Upper lobe of right lung (tissue), 1 donor: ENCODE measurements at regions not wholly inside any gene's neighbourhood (a gene's known extent, or its start where the extent isn't known, plus 50 kb on each side); places are given as distances from the start of the nearest gene placed in this dataset.

ENCODE experiments used
- ATAC-seq: fragments of 200-7000 bp; cut with Tn5 transposase; one replicate; pipeline ENCODE4 v1.9.1; 2020; ENCODE audit warnings: mild to moderate bottlenecking, moderate library complexity
- DNase-seq: peaks from one replicate; pipeline ENCODE4 v3.0.0-alpha.2; 2020
- H3K27ac ChIP-seq: fragments of 200-600 bp; one replicate; pipeline ENCODE4 v1.8.0; 2022
- H3K27me3 ChIP-seq: fragments of 200-600 bp; one replicate; pipeline ENCODE4 v1.8.0; 2022; ENCODE audit warnings: mild to moderate bottlenecking
- H3K36me3 ChIP-seq: fragments of 200-600 bp; one replicate; pipeline ENCODE4 v1.8.0; 2022
- H3K4me1 ChIP-seq: fragments of 200-600 bp; one replicate; pipeline ENCODE4 v1.8.0; 2022
- H3K4me3 ChIP-seq: fragments of 200-600 bp; one replicate; pipeline ENCODE4 v1.8.0; 2022; ENCODE audit warnings: mild to moderate bottlenecking
- H3K9me3 ChIP-seq: fragments of 200-600 bp; one replicate; pipeline ENCODE4 v1.8.0; 2022
- intact Hi-C: fragments of 100-400 bp; cut with DNase I; formaldehyde crosslinking; loops from one replicate; pipeline ENCODE4 v1.11.0; 2022
- TF ChIP-seq, protein P1 (sequence below): fragments of 200-600 bp; IDR thresholded peaks from one replicate; pipeline ENCODE4 v1.8.0; 2022; ENCODE audit warnings: antibody characterized with exemption
- donor health status: DM: no; HTN: yes; CAD: no; lungs with severe emphysema.

DNA sequence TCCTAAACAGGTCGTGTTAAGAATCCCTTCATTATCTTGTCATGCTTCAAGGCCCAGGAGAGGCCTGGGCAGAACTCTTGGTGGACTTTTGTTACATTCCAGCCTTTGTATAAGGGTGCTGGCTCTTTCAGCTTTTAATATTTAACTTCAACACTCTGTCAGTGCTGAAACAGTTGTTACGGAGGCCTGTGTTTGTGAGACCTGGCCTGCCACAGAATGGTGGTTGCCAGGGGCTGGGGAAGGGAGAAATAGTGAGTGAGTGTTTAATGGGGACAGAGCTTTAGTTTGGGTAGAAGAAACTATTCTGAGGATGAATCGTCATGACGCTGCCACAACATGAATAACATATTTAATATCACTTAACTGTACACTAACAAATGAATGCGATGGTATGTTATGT is 1027.6 kb upstream of the PRKX start:
- Histone ChIP-seq H3K9me3 (no peaks in the 10 kb centered on the region), H3K27ac (no peak overlapping the region), H3K36me3 (no peaks in the 10 kb centered on the region), H3K4me3 (no peak overlapping the region), H3K4me1 (no peaks in the 10 kb centered on the region), H3K27me3 (no peaks in the 10 kb centered on the region)
- no peak for DNase-seq
- ATAC-seq, result no peak
- intact Hi-C loops, result no loop called here
- TF ChIP-seq, protein P1, sequence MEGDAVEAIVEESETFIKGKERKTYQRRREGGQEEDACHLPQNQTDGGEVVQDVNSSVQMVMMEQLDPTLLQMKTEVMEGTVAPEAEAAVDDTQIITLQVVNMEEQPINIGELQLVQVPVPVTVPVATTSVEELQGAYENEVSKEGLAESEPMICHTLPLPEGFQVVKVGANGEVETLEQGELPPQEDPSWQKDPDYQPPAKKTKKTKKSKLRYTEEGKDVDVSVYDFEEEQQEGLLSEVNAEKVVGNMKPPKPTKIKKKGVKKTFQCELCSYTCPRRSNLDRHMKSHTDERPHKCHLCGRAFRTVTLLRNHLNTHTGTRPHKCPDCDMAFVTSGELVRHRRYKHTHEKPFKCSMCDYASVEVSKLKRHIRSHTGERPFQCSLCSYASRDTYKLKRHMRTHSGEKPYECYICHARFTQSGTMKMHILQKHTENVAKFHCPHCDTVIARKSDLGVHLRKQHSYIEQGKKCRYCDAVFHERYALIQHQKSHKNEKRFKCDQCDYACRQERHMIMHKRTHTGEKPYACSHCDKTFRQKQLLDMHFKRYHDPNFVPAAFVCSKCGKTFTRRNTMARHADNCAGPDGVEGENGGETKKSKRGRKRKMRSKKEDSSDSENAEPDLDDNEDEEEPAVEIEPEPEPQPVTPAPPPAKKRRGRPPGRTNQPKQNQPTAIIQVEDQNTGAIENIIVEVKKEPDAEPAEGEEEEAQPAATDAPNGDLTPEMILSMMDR, result no peak

DNA sequence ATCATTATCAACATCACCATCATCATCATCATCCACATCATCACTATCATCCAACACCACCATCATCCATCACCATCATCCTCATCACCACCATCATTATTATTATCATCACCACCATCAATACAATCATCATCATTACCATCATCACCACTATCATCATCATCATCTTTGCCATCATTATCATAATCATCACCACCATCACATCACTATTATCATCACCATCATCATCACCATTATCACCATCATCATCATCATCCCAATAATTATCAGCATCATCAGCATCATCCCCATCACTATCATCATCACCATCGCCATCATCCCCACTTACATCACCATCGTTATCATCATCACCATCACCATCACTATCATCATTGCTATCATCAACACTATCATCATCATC is 1021.9 kb upstream of the PRKX start:
- intact Hi-C loops, result no loop called here
- Histone ChIP-seq H3K4me1 (no peaks in the 10 kb centered on the region), H3K27ac (no peak overlapping the region), H3K36me3 (no peaks in the 10 kb centered on the region), H3K4me3 (no peak overlapping the region), H3K9me3 (no peaks in the 10 kb centered on the region), H3K27me3 (no peaks in the 10 kb centered on the region)
- ATAC-seq (no peak), DNase-seq (no peak)
- TF ChIP-seq, protein P1, result no peak

DNA sequence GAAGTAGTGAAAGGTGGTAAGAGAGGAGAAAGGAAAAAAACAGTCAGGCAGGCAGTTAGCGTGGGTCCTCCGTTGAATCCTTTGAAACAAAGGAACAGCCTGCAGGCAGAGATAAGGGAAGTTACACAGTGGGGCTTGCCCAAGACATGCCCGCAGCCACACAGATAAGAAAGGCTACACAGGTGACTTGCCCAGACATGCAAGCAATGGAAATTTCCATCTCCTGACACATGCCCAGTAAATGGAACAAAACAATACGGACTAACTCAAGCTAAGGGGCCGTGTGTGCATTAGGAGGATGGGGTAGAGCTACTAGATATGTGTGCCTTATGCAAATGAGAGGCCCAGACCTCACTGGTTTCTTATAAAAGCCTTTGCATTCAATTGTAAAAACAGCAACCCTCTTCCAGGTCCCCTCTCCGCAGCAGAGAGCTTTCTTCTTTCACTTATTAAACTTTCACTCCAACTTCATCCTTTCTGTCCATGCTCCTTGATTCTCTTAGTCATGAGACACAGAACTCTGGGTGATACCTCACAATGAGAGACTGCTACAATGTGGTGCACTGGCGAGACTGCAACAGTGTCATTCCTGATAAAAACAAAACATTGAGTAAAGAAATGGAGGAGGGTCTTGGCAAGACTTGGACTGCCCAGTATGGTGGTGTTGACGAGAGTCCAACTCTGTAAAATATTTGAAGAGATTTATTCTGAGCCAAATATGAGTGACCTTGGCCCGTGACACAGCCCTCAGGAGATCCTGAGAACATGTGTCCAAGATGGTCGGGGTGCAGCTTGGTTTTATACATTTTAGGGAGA is 997.4 kb upstream of the PRKX start:
- Histone ChIP-seq H3K4me1 (no peaks in the 10 kb centered on the region), H3K27me3 (no peaks in the 10 kb centered on the region), H3K4me3 (no peak overlapping the region), H3K27ac (no peak overlapping the region), H3K36me3 (no peaks in the 10 kb centered on the region), H3K9me3 (no peaks in the 10 kb centered on the region)
- intact Hi-C loops, result no loop called here
- TF ChIP-seq, protein P1, result no peak
- DNase-seq, result no peak
- ATAC-seq, result peak; percentile 26

DNA sequence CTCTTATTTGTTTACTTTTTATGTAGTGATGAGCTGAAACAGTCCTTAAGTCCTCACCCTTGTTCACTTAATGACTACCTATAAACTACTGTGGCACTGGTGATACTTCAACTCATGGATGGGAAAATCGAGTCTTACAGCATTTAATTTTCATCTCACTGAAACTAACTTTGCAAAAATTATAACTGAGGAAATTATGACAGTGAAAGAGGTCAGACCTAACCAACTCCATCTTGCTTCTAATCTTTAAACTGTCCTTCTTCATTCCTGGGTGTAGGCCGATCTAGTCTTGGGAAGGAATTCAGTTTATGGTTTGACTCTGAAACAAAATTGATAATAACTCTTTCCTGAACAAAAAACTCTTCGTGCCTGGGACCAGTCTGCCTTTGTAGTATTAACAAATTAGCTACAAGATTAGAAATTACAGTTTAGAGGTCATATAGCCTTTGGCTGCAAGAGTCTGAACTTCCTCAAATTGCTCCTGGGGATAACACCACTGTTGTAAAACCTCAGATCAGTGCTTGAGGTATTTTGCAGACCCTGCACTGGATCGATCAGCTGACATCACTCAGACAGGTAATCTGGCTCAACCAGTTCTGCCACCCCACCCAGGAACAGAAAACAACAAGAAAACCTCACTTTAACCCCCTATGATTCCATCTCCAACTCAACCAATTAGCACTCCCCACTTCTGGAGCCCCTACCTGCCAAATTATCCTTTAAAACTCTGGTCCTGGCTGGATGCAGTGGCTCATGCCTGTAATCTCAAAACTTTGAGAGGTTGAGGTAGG is 995.7 kb upstream of the PRKX start:
- intact Hi-C loops, result no loop called here

DNA sequence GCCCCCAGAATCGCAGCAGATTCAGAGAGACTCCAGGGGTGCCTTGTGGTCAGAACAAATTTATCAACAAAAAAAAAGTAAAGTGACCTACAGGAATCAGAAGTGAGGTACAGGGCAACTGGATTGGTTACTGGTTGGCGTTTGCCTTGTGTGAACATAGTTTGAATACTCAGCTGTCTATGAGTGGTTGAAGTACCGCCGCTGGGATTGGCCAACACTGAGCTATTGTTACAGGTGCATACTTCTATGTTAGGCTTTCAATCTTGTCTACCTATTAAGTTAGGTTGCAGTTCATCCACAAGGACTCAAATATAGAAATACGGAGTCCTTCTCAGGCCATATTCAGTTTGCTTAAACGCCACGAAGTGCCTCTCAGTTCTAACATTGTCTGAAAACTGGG is 993.5 kb upstream of the PRKX start:
- Histone ChIP-seq H3K36me3 (no peaks in the 10 kb centered on the region), H3K27ac (no peak overlapping the region), H3K27me3 (no peaks in the 10 kb centered on the region), H3K9me3 (no peaks in the 10 kb centered on the region), H3K4me1 (no peaks in the 10 kb centered on the region), H3K4me3 (no peak overlapping the region)
- DNase-seq (no peak), ATAC-seq (no peak)
- intact Hi-C loops, result no loop called here
- TF ChIP-seq, protein P1, result no peak

More for the DNA sequence above, 995.7 kb upstream of the PRKX start:
- no peak overlapping the region for H3K4me3 ChIP-seq
- DNase-seq, result no peak
- no peak overlapping the region for H3K27ac ChIP-seq
- H3K36me3 ChIP-seq, result no peaks in the 10 kb centered on the region
- no peak for ATAC-seq
- TF ChIP-seq, protein P1, result no peak
- no peaks in the 10 kb centered on the region for H3K27me3 ChIP-seq
- no peaks in the 10 kb centered on the region for H3K4me1 ChIP-seq
- no peaks in the 10 kb centered on the region for H3K9me3 ChIP-seq
